GM12873 (cell line): ENCODE measurements at regions not wholly inside any gene's neighbourhood (a gene's known extent, or its start where the extent isn't known, plus 50 kb on each side); places are given as distances from the start of the nearest gene placed in this dataset.

Experiments
- CTCF ChIP-seq: IDR thresholded peaks from 2 replicates; pipeline ENCODE4 v1.5.1; 2012; ENCODE audit warnings: low read depth, mild to moderate bottlenecking, moderate library complexity, low read length, control low read depth; ENCODE audit not compliant: insufficient read depth; ENCODE audit errors: missing control alignments

- no peak for TF ChIP-seq CTCF
These were observed 187.8 kb downstream of the MID1IP1 start for GRCh38 chrX:38989076-38989475.

GRCh38 chrX:38991656-38992440 is 190.6 kb downstream of the MID1IP1 start:
- no peak for TF ChIP-seq CTCF

GRCh38 chrX:38992441-38993096 is 191.3 kb downstream of the MID1IP1 start:
- TF ChIP-seq CTCF: no peak

- no peak for TF ChIP-seq CTCF
These were observed 192.2 kb downstream of the MID1IP1 start for GRCh38 chrX:38993500-38993899.

- TF ChIP-seq CTCF: no peak
These were observed 197.8 kb downstream of the MID1IP1 start for GRCh38 chrX:38999099-38999498.

GRCh38 chrX:38999967-39000745 is 198.9 kb downstream of the MID1IP1 start:
- TF ChIP-seq CTCF: no peak

GRCh38 chrX:39000802-39001201 is 199.5 kb downstream of the MID1IP1 start:
- TF ChIP-seq CTCF: no peak
